ENCODE measurements at regions not wholly inside any gene's neighbourhood (a gene's known extent, or its start where the extent isn't known, plus 50 kb on each side); places are given as distances from the start of the nearest gene placed in this dataset.

DNA sequence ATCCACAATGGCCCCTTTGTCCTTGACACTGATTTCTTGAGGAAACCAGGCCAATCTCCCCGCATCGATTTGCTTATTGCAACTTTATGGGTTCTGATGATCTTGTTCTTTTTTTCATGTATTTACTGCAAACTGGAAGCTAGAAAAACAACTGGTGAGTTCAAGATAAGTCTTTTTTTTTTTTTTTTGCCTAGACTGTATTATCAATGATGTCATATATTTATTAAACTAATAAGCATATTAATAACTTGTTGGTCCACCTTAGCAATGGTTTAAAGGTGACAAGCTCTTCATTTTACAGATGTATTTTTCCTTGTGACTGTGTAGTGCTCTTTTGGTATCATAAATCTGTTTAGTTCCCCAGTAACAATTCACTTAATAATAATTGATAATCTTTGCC lies 79.0 kb upstream of the NOX3 start:
- TF ChIP-seq EZH2 (IDR thresholded peaks at IDR 0.05) (no peak), POLR2AphosphoS5 (IDR thresholded peaks at IDR 0.05; ENCODE audit: borderline replicate concordance, low read depth, low read length) (no peak)

Measured in SK-N-MC (cell line).